Lower leg skin (tissue), 3 donors: ENCODE measurements at regions not wholly inside any gene's neighbourhood (a gene's known extent, or its start where the extent isn't known, plus 50 kb on each side); places are given as distances from the start of the nearest gene placed in this dataset.

Experiments
- POLR2A ChIP-seq, 2 donors: fragments of 450-650 bp; IDR thresholded peaks; one replicate each; pipeline ENCODE4 v1.6.1; 2016 to 2017; ENCODE audit warnings: antibody characterized with exemption in 2 of 2, mild to moderate bottlenecking in 1 of 2, moderate library complexity in 1 of 2
- TF ChIP-seq, protein P1 (sequence below), 3 donors: fragments of 450-650 bp; IDR thresholded peaks; one replicate each; pipeline ENCODE4 v1.5.1; 2016; ENCODE audit warnings: antibody characterized with exemption in 3 of 3, mild to moderate bottlenecking in 3 of 3, moderate library complexity in 2 of 3

- TF ChIP-seq, protein P1, sequence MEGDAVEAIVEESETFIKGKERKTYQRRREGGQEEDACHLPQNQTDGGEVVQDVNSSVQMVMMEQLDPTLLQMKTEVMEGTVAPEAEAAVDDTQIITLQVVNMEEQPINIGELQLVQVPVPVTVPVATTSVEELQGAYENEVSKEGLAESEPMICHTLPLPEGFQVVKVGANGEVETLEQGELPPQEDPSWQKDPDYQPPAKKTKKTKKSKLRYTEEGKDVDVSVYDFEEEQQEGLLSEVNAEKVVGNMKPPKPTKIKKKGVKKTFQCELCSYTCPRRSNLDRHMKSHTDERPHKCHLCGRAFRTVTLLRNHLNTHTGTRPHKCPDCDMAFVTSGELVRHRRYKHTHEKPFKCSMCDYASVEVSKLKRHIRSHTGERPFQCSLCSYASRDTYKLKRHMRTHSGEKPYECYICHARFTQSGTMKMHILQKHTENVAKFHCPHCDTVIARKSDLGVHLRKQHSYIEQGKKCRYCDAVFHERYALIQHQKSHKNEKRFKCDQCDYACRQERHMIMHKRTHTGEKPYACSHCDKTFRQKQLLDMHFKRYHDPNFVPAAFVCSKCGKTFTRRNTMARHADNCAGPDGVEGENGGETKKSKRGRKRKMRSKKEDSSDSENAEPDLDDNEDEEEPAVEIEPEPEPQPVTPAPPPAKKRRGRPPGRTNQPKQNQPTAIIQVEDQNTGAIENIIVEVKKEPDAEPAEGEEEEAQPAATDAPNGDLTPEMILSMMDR (IDR thresholded peaks at IDR 0.05) = no peak
- TF ChIP-seq POLR2A (IDR thresholded peaks at IDR 0.05) = no peak
Observed at GRCh38 chr11:39255648-39256047, 2203.8 kb downstream of the LRRC4C start.
